ENCODE measurements at regions not wholly inside any gene's neighbourhood (a gene's known extent, or its start where the extent isn't known, plus 50 kb on each side); places are given as distances from the start of the nearest gene placed in this dataset.
"Not testable (repeated sequence)": the region's sequence is repeated elsewhere in the genome, so short reads cannot be mapped to it uniquely, and the experiment has no call there.

GRCh38 chr9:79080536-79080935 lies 491.2 kb upstream of the TLE4 start:
- no peak for TF ChIP-seq ZFX (IDR thresholded peaks at IDR 0.05)
- TF ChIP-seq CTCF (conservative IDR thresholded peaks at IDR 0.05): no peak
- no peak overlapping the region for H3K27ac ChIP-seq

- H3K27ac ChIP-seq: no peak overlapping the region
- TF ChIP-seq CTCF (conservative IDR thresholded peaks at IDR 0.05) (no peak), ZFX (IDR thresholded peaks at IDR 0.05) (no peak)
Observed at GRCh38 chr9:79083621-79084020, 488.1 kb upstream of the TLE4 start.

- TF ChIP-seq CTCF (conservative IDR thresholded peaks at IDR 0.05) (no peak), ZFX (IDR thresholded peaks at IDR 0.05) (no peak)
- H3K27ac ChIP-seq: no peak overlapping the region
Observed at GRCh38 chr9:79087133-79087532, 484.6 kb upstream of the TLE4 start.

- TF ChIP-seq ZFX (IDR thresholded peaks at IDR 0.05) (no peak), CTCF (conservative IDR thresholded peaks at IDR 0.05) (no peak)
Observed at GRCh38 chr9:79089054-79089560, 482.7 kb upstream of the TLE4 start.

DNA sequence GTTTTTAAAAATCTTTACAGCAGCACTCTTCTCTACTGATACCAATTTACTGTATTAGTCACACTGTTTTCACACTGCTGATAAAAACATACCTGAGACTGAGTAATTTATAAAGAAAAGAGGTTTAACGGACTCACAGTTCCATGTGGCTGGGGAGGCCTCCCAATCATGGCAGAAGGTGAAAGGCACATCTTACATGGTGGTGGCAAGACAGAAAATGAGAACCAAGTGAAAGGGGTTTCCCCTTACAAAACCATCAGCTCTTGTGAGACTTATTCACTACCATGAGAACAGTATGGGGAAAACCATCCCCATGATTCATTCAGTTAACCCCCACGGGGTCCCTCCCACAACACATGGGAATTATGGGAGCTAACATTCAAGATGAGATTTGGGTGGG lies 481.9 kb upstream of the TLE4 start:
- not testable (repeated sequence) for H3K27ac ChIP-seq

More at GRCh38 chr9:79089054-79089560, 482.7 kb upstream of the TLE4 start:
- H3K27ac ChIP-seq: no peak overlapping the region

DNA sequence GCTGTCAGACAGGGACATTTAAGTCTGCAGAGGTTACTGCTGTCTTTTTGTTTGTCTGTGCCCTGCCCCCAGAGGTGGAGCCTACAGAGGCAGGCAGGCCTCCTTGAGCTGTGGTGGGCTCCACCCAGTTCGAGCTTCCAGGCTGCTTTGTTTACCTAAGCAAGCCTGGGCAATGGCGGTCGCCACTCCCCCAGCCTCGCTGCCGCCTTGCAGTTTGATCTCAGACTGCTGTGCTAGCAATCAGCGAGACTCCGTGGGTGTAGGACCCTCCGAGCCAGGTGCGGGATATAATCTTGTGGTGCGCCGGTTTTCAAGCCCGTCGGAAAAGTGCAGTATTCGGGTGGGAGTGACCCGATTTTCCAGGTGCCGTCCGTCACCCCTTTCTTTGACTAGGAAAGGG lies 468.5 kb upstream of the TLE4 start:
- peak overlapping the region; percentile 27 for H3K27ac ChIP-seq

DNA sequence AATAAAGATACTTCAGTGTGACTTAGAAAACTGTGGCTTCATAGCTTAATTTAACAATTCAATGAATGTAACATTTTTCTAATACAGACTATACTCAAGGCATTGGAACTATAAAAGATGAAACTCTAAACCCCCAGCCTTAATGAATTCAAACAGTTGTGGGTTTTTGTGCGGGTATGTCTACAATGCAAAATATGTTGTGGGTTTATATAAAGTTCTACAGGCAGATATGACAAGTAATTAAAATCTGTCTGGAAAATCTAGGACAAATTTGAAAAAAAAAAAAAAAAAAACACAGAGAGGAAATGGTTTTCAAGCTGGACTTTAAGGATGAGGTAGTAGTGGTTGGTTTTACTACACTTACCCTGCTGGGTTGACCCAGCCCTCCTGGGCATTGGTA lies 467.5 kb upstream of the TLE4 start:
- TF ChIP-seq CTCF (conservative IDR thresholded peaks at IDR 0.05): no peak
- no peak for TF ChIP-seq ZFX (IDR thresholded peaks at IDR 0.05)
- no peak overlapping the region for H3K27ac ChIP-seq

DNA sequence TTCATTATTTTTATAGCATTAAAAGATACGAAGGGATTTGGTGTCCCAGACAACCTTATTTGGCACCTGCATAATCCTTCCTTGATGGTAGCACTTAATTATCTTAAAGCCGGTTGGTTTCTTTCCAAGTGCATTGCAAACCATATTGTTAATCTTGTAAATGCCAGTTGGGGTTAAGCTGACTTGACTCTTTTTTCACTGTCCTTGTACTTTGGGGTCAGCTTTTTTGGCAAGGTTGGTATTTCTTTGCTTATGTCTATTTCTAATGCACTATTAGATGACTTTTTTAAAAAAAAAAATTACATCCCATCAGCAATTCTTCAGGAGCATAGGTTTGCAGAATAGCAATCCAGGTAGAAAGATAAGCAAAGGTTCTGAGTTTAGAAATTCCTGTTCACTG lies 466.8 kb upstream of the TLE4 start:
- no peak for TF ChIP-seq CTCF (conservative IDR thresholded peaks at IDR 0.05)
- TF ChIP-seq ZFX (IDR thresholded peaks at IDR 0.05): no peak
- no peak overlapping the region for H3K27ac ChIP-seq
